GM12878 (cell line): ENCODE measurements at regions not wholly inside any gene's neighbourhood (a gene's known extent, or its start where the extent isn't known, plus 50 kb on each side); places are given as distances from the start of the nearest gene placed in this dataset.

Experiments used
- ATAC-seq: fragments of 200-7000 bp; cut with Tn5 transposase; 3 replicates; pipeline ENCODE4 v1.9.1; 2020; ENCODE audit warnings: mild to moderate bottlenecking, moderate library complexity
- BruUV-seq: library from RNA; stranded (reverse); fragments of 400-500 nt; replicated peaks from 2 replicates; lab custom pipeline; 2021; lab: Mats Ljungman, UMichigan
- CTCF ChIA-PET: fragments of 300-600 bp; sonication (Branson Sonifier 250); formaldehyde crosslinking; extraction: SDS; loops from one replicate; lab custom pipeline; 2021; ENCODE audit warnings: inconsistent platforms; lab: Yijun Ruan, JAX
- POLR2A ChIA-PET: fragments of 350-600 bp; formaldehyde crosslinking; extraction: SDS; loops from one replicate; lab custom pipeline; 2021; ENCODE audit warnings: inconsistent platforms; lab: Charles Lee
- RAD21 ChIA-PET: fragments of 300-600 bp; sonication (Branson Sonifier 250); formaldehyde crosslinking; loops from one replicate; lab custom pipeline; 2023; ENCODE audit warnings: antibody characterized with exemption; ENCODE audit not compliant: unreplicated experiment; lab: Charles Lee
- SMC1A ChIA-PET: fragments of 300-600 bp; sonication (Branson Sonifier 250); formaldehyde crosslinking; loops from one replicate; lab custom pipeline; 2023; ENCODE audit not compliant: unreplicated experiment, uncharacterized antibody; lab: Charles Lee
- DNase-seq: peaks from one replicate; pipeline ENCODE4 v3.0.0-alpha.2; 2011; ENCODE audit warnings: low read depth, low spot score
- FAIRE-seq: peaks from 3 replicates; lab custom pipeline; 2011; peaks lifted over from hg19 to GRCh38; lab: Jason Lieb, UNC
- H2AFZ ChIP-seq: 2 replicates; pipeline ENCODE4 v1.6.0; 2011; ENCODE audit warnings: low read depth, low read length, control low read depth; ENCODE audit not compliant: control insufficient read depth
- H3K27ac ChIP-seq: 2 replicates; pipeline ENCODE4 v1.5.1; 2011; ENCODE audit warnings: control low read depth; ENCODE audit not compliant: control insufficient read depth, insufficient read depth
- H3K27me3 ChIP-seq, 2 experiments: replicated peaks in 1 of 2; 2 replicates each; pipeline versions ENCODE4 v1.6.0 to v1.6.1; 2011; ENCODE audit warnings: low read length in 1 of 2; ENCODE audit not compliant: control insufficient read depth in 2 of 2, insufficient read depth in 2 of 2
- H3K36me3 ChIP-seq, 2 experiments: 2 replicates each; pipeline ENCODE4 v1.5.1; 2011; ENCODE audit warnings: low read length in 1 of 2; ENCODE audit not compliant: control insufficient read depth in 2 of 2, insufficient read depth in 2 of 2
- H3K4me1 ChIP-seq: 2 replicates; pipeline ENCODE4 v1.6.1; 2011; ENCODE audit warnings: mild to moderate bottlenecking, low read length, moderate library complexity, mixed read lengths; ENCODE audit not compliant: control insufficient read depth, insufficient read depth
- H3K4me2 ChIP-seq: 2 replicates; pipeline ENCODE4 v1.6.0; 2011; ENCODE audit warnings: control low read depth; ENCODE audit not compliant: control insufficient read depth, insufficient read depth
- H3K4me3 ChIP-seq: fragments of 200-600 bp; sonication (generic); 2 replicates; pipeline ENCODE4 v1.5.1; 2016
- H3K79me2 ChIP-seq: 2 replicates; pipeline ENCODE4 v1.6.0; 2011; ENCODE audit warnings: low read length; ENCODE audit not compliant: control insufficient read depth, insufficient read depth
- H3K9ac ChIP-seq: 2 replicates; pipeline ENCODE4 v1.8.0; 2011; ENCODE audit warnings: low read length, control low read depth, mixed read lengths; ENCODE audit not compliant: control insufficient read depth, insufficient read depth
- H3K9me3 ChIP-seq: replicated peaks from 3 replicates; pipeline ENCODE4 v1.5.1; 2011; ENCODE audit warnings: mild to moderate bottlenecking, low read length; ENCODE audit not compliant: control insufficient read depth, insufficient read depth
- H4K20me1 ChIP-seq: 2 replicates; pipeline ENCODE4 v1.6.0; 2011; ENCODE audit not compliant: control insufficient read depth, insufficient read depth
- ASH2L ChIP-seq: fragments of 300-600, 200-600 bp; sonication (generic); IDR thresholded peaks from 2 replicates; pipeline ENCODE4 v1.6.1; 2017; ENCODE audit warnings: low read depth, mild to moderate bottlenecking, borderline replicate concordance
- CEBPB ChIP-seq, 2 experiments: fragments of 150-350 bp in 1 of 2; IDR thresholded peaks; 2 replicates each; pipeline ENCODE4 v1.6.1; 2012 to 2014; ENCODE audit warnings: low read depth in 2 of 2, low read length in 2 of 2, borderline replicate concordance in 1 of 2, inconsistent platforms in 1 of 2
- KAT2A ChIP-seq: conservative IDR thresholded peaks from 2 replicates; pipeline ENCODE4 v1.6.1; 2011; ENCODE audit warnings: low read depth, low read length; ENCODE audit not compliant: control insufficient read depth
- NR2C2 ChIP-seq: IDR thresholded peaks from 2 replicates; pipeline ENCODE4 v1.6.1; 2011; ENCODE audit warnings: borderline replicate concordance, low read depth; ENCODE audit not compliant: control insufficient read depth, insufficient read length
- POU2F2 ChIP-seq: IDR thresholded peaks from 3 replicates; pipeline ENCODE4 v1.6.1; 2011; ENCODE audit warnings: low read depth, mild to moderate bottlenecking, low read length, borderline replicate concordance
- SMARCA5 ChIP-seq: fragments of 450-650 bp; IDR thresholded peaks from 2 replicates; pipeline ENCODE4 v1.6.1; 2017; ENCODE audit warnings: mild to moderate bottlenecking
- SUZ12 ChIP-seq: fragments of 200-600 bp; sonication (generic); IDR thresholded peaks from one replicate; pipeline ENCODE4 v1.6.1; 2018; ENCODE audit warnings: antibody characterized with exemption, mild to moderate bottlenecking; ENCODE audit not compliant: unreplicated experiment
- TBL1XR1 ChIP-seq: IDR thresholded peaks from 2 replicates; pipeline ENCODE4 v1.6.1; 2012; ENCODE audit warnings: low read depth, low read length, improper control_type of control experiment
- TCF7 ChIP-seq: IDR thresholded peaks from 2 replicates; pipeline ENCODE4 v1.6.1; 2014; ENCODE audit warnings: antibody characterized with exemption, borderline replicate concordance
- ZNF384 ChIP-seq: IDR thresholded peaks from 2 replicates; pipeline ENCODE4 v1.6.1; 2012; ENCODE audit warnings: low read depth, mild to moderate bottlenecking, low read length, improper control_type of control experiment, borderline replicate concordance
- WGBS: methylation state at CpG from one replicate; pipeline ENCODE4 v1.1.6; 2016; ENCODE audit warnings: low lambda C conversion rate; ENCODE audit not compliant: insufficient replicate concordance, insufficient coverage; ENCODE audit errors: missing lambda C conversion rate; 5-methylcytosine and 5-hydroxymethylcytosine counted together
- in situ Hi-C: fragments of 300-500 bp; cut with MboI; formaldehyde crosslinking; loops from 9 replicates; pipeline ENCODE4 v1.14.3; 2018; ENCODE audit warnings: mixed read lengths
- intact Hi-C: fragments of 100-400 bp; cut with micrococcal nuclease; formaldehyde crosslinking; loops from one replicate; pipeline ENCODE4 v1.14.2; 2022; ENCODE audit not compliant: unreplicated experiment
- TF ChIP-seq, protein P1 (sequence below): fragments of 450-650 bp; IDR thresholded peaks from 2 replicates; pipeline ENCODE4 v1.6.1; 2017; ENCODE audit warnings: mild to moderate bottlenecking, moderate library complexity
- TF ChIP-seq, protein P2 (sequence below): fragments of 450-650 bp; IDR thresholded peaks from 2 replicates; pipeline ENCODE4 v1.6.1; 2017; ENCODE audit warnings: mild to moderate bottlenecking, moderate library complexity

DNA sequence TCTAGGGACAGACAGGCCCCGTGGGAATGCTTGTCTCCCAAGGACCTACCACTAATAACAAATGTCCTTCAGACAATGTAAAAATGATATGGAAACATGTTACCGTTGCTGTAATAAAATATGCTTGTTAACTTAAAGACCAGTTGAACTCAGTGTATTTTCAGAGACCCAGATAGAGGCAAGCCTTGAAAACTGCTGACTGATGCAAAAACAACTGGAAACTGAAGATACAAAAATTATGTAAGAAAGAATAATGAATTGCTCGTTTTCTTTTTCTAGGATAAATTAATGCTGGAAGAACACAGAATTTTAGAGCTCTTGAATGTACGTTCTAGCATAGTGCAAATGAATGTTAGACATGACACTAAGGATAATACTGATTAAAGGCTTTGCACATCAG, 311.5 kb upstream of the MAN1A1 start:
- Histone ChIP-seq H4K20me1 (no peaks in the 10 kb centered on the region), H3K36me3 (no peaks in the 10 kb centered on the region), H3K4me3 (no peak overlapping the region), H3K4me1 (no peaks in the 10 kb centered on the region), H2AFZ (no peak overlapping the region), H3K4me2 (no peak overlapping the region), H3K9ac (no peak overlapping the region), H3K9me3 (no peaks in the 10 kb centered on the region), H3K79me2 (no peaks in the 10 kb centered on the region), H3K27ac (no peak overlapping the region), H3K27me3 (no peaks in the 10 kb centered on the region)
- ATAC-seq (no peak), FAIRE-seq (peak; percentile 68), DNase-seq (no peak)
- POLR2A ChIA-PET: no interaction called here
- RAD21 ChIA-PET: no interaction called here
- WGBS: 11% methylated on average over 4 of the region's 4 CpGs
- CTCF ChIA-PET: no interaction called here
- in situ Hi-C loops (no loop called here), intact Hi-C loops (loop anchor here (5.0 kb wide), 1 partner anchor 309 kb away; no protein-coding TSS in a partner anchor)
- SMC1A ChIA-PET: no interaction called here
- no peak for TF ChIP-seq TBL1XR1
- no peak for TF ChIP-seq ZNF384
- no peak for TF ChIP-seq KAT2A
- no peak for TF ChIP-seq SUZ12
- no peak for TF ChIP-seq TCF7
- TF ChIP-seq CEBPB (IDR thresholded peaks at IDR 0.05; ENCODE audit: borderline replicate concordance in 1 of 2, low read depth in 2 of 2, low read length in 2 of 2): no peak
- no peak for TF ChIP-seq ASH2L
- TF ChIP-seq, protein P1, sequence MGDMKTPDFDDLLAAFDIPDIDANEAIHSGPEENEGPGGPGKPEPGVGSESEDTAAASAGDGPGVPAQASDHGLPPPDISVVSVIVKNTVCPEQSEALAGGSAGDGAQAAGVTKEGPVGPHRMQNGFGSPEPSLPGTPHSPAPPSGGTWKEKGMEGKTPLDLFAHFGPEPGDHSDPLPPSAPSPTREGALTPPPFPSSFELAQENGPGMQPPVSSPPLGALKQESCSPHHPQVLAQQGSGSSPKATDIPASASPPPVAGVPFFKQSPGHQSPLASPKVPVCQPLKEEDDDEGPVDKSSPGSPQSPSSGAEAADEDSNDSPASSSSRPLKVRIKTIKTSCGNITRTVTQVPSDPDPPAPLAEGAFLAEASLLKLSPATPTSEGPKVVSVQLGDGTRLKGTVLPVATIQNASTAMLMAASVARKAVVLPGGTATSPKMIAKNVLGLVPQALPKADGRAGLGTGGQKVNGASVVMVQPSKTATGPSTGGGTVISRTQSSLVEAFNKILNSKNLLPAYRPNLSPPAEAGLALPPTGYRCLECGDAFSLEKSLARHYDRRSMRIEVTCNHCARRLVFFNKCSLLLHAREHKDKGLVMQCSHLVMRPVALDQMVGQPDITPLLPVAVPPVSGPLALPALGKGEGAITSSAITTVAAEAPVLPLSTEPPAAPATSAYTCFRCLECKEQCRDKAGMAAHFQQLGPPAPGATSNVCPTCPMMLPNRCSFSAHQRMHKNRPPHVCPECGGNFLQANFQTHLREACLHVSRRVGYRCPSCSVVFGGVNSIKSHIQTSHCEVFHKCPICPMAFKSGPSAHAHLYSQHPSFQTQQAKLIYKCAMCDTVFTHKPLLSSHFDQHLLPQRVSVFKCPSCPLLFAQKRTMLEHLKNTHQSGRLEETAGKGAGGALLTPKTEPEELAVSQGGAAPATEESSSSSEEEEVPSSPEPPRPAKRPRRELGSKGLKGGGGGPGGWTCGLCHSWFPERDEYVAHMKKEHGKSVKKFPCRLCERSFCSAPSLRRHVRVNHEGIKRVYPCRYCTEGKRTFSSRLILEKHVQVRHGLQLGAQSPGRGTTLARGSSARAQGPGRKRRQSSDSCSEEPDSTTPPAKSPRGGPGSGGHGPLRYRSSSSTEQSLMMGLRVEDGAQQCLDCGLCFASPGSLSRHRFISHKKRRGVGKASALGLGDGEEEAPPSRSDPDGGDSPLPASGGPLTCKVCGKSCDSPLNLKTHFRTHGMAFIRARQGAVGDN: no peak
- no peak for TF ChIP-seq POU2F2
- TF ChIP-seq NR2C2: no peak
- TF ChIP-seq, protein P2, sequence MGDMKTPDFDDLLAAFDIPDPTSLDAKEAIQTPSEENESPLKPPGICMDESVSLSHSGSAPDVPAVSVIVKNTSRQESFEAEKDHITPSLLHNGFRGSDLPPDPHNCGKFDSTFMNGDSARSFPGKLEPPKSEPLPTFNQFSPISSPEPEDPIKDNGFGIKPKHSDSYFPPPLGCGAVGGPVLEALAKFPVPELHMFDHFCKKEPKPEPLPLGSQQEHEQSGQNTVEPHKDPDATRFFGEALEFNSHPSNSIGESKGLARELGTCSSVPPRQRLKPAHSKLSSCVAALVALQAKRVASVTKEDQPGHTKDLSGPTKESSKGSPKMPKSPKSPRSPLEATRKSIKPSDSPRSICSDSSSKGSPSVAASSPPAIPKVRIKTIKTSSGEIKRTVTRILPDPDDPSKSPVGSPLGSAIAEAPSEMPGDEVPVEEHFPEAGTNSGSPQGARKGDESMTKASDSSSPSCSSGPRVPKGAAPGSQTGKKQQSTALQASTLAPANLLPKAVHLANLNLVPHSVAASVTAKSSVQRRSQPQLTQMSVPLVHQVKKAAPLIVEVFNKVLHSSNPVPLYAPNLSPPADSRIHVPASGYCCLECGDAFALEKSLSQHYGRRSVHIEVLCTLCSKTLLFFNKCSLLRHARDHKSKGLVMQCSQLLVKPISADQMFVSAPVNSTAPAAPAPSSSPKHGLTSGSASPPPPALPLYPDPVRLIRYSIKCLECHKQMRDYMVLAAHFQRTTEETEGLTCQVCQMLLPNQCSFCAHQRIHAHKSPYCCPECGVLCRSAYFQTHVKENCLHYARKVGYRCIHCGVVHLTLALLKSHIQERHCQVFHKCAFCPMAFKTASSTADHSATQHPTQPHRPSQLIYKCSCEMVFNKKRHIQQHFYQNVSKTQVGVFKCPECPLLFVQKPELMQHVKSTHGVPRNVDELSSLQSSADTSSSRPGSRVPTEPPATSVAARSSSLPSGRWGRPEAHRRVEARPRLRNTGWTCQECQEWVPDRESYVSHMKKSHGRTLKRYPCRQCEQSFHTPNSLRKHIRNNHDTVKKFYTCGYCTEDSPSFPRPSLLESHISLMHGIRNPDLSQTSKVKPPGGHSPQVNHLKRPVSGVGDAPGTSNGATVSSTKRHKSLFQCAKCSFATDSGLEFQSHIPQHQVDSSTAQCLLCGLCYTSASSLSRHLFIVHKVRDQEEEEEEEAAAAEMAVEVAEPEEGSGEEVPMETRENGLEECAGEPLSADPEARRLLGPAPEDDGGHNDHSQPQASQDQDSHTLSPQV: no peak
- TF ChIP-seq SMARCA5: no peak
- BruUV-seq: no TSS peak
